ENCODE measurements at regions not wholly inside any gene's neighbourhood (a gene's known extent, or its start where the extent isn't known, plus 50 kb on each side); places are given as distances from the start of the nearest gene placed in this dataset.
"Not testable (repeated sequence)": the region's sequence is repeated elsewhere in the genome, so short reads cannot be mapped to it uniquely, and the experiment has no call there.

DNA sequence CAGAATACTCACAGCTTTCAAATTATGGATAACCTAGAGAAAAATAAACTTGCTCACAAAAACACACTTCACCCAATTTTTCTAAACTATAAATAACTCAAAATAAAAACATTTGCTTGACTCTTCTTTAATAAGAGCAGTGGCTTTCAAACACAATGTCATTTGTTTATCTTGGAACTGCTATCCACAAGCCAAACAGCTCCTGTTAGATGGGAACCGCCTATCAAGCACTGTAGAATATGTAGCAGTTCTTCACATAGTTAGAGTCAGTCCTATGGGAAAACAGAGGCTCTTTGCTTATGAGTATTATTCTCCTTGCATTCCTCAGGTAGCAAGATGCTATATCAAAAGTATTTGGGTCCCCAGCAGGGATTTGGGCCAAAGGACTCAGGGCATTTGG lies 120.2 kb upstream of the KCNJ18 start:
- H3K9me3 Mint-ChIP-seq (ENCODE audit: insufficient read depth); H3K4me1 Mint-ChIP-seq (ENCODE audit: low read depth); DNase-seq; H3K27ac Mint-ChIP-seq; POLR2A ChIA-PET; H3K27me3 Mint-ChIP-seq (ENCODE audit: low read depth); CTCF ChIA-PET; H3K36me3 Mint-ChIP-seq (ENCODE audit: low read depth); ATAC-seq; H3K4me3 Mint-ChIP-seq: not testable (repeated sequence)

DNA sequence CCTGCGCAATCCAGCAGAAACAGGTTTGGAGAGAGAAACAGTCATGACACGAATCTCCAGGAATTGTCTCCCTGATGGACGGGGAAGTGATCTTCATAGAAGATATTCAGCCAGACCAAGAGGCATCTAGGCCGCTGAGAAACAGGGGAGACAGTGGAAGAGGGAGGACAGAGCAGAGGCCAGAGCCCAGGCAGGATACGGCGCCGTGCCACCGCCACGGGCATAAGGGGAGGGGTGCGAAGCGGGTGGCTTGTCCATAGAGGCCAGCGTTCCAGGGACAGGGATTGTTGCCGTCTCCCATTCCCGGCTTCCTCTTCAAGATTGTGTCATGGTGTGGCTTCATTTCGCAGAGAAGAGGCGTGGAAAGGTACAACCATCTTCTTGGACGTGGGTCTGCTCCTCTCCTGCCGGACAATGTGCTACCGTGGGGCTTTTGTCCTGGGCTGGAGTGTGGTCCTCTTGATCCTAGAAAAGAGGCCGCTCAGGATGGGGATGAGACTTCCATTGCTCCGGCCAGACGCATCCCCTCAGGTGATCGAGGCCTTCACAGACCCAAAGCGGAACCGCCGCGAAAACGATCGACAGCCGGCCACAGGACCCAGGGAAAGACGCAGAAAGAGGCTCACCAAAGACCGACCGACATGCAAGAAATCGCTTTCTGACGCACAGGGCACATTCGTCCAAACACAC lies 118.9 kb upstream of the KCNJ18 start:
- H3K9me3 Mint-ChIP-seq (ENCODE audit: insufficient read depth); POLR2A ChIA-PET; H3K27ac Mint-ChIP-seq; H3K27me3 Mint-ChIP-seq (ENCODE audit: low read depth); CTCF ChIA-PET; H3K4me1 Mint-ChIP-seq (ENCODE audit: low read depth); H3K36me3 Mint-ChIP-seq (ENCODE audit: low read depth); ATAC-seq; H3K4me3 Mint-ChIP-seq; DNase-seq: not testable (repeated sequence)

DNA sequence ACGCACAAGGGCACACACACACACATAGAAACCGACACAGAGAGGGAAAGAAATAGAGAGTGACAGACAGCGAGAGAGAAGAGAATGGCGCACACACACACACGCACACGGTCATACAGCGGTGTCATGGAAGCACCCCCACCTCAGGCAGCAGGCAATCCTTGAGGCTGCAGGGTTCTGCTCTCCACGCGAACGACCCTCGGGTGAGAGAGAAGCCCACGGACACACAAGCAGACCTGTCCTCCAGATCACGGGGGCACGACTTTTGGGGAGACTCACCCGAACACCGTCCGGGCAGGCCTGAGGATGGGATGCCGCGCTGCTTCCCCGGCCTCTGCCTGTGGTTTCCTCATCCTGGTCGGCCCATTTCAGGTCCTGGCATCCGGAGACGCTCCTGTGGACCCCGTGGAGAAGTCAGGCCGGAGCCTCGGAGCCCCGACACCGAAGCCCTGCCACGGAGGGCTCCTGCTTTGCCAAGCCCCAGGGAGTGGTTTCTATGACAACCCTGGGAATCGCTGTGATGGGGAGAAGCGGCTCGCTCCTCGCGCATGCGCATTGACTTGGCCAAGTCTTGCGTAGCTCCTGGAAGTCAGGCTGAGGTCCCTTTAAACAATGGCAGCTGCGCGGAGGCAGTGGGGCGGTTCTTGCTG lies 118.2 kb upstream of the KCNJ18 start:
- Mint-ChIP-seq H3K9me3 (ENCODE audit: insufficient read depth) (no peaks in the 10 kb centered on the region), H3K27me3 (ENCODE audit: low read depth) (peaks cover 5% of the 10 kb centered on the region), H3K4me1 (ENCODE audit: low read depth) (no peaks in the 10 kb centered on the region), H3K27ac (no peak overlapping the region), H3K36me3 (ENCODE audit: low read depth) (no peaks in the 10 kb centered on the region), H3K4me3 (no peak overlapping the region)
- CTCF ChIA-PET, result no interaction called here
- DNase-seq (no peak), ATAC-seq (no peak)
- POLR2A ChIA-PET, result no interaction called here

DNA sequence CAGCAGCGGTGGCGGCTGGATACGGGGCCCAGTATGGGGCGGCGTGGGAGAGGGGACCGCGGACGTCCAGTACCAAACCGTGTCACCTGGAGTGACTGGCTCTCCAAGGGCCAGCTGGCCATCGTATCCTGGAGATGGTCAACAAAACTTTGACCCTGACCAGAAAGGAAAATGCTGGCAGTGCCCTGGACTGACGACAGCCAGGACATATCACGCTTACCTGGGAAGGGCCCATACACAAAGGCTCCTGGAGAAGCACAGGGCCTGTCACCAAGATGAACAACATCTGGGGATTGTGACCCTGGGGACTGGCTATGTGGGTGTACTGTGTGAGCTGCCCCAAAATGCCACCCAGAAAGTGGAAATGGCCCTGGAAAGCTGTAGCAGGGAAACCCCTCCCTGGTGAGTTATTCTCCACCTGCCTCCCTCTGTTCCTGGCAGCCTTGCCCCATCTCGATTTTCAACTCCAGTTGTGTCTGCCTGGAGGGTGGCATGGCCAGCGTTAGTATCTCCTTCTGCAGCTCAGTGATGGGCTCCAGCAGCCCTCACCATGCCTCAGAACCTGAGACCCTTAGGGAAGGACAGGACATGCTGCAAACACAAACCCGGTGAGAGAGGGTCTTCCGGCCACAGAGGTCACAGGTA lies 117.6 kb upstream of the KCNJ18 start:
- DNase-seq; H3K9me3 Mint-ChIP-seq (ENCODE audit: insufficient read depth); ATAC-seq; CTCF ChIA-PET; H3K4me1 Mint-ChIP-seq (ENCODE audit: low read depth); POLR2A ChIA-PET; H3K4me3 Mint-ChIP-seq; H3K27ac Mint-ChIP-seq; H3K36me3 Mint-ChIP-seq (ENCODE audit: low read depth); H3K27me3 Mint-ChIP-seq (ENCODE audit: low read depth): not testable (repeated sequence)

DNA sequence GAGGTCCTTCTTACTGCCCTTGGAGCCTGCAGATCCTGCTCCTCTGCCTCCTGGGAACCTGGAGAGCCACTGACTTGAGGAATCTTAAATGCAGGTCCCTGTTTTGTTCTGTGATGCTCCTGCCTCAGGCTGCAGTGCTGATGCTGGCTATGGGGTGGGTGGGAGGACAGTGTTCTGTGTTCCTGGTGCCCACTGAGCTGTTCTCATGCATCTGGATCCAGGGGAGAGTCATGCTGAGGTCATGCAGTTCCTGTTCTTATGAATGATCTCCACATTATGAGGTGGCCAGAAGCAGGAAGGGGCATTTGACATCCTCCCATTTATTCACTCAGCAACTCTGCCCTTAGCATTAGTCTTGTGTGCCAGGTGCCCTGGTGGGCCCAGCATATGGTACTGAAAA lies 113.5 kb upstream of the KCNJ18 start:
- H3K9me3 Mint-ChIP-seq (ENCODE audit: insufficient read depth); H3K27me3 Mint-ChIP-seq (ENCODE audit: low read depth); CTCF ChIA-PET; H3K27ac Mint-ChIP-seq; H3K4me1 Mint-ChIP-seq (ENCODE audit: low read depth); DNase-seq; ATAC-seq; H3K4me3 Mint-ChIP-seq; H3K36me3 Mint-ChIP-seq (ENCODE audit: low read depth); POLR2A ChIA-PET: not testable (repeated sequence)

DNA sequence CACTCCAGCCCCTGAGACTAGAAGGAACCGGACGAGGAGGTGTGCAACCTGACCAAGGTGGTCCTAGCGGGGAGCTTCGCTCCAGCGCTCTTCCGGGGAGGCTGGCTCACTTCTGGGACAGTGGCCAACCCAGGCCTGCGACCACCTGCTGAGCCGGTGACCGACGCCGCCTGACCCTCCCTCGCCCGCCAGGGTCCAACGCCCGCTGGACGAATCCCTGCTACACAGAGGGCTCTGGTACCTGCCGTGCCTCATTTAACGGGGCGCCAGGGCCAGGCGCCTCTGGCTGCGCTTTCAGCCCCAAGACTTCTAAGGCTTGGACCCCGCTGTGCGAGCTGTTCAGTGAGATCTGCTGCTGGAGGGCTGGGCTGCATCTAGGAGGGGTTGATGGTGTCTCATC lies 99.5 kb upstream of the KCNJ18 start:
- DNase-seq, result no peak
- CTCF ChIA-PET, result no interaction called here
- ATAC-seq, result no peak
- peaks cover 15% of the 10 kb centered on the region for H3K27me3 Mint-ChIP-seq (ENCODE audit: low read depth)
- H3K9me3 Mint-ChIP-seq (ENCODE audit: insufficient read depth), result no peaks in the 10 kb centered on the region
- H3K4me3 Mint-ChIP-seq, result no peak overlapping the region
- no peaks in the 10 kb centered on the region for H3K4me1 Mint-ChIP-seq (ENCODE audit: low read depth)
- H3K27ac Mint-ChIP-seq, result no peak overlapping the region
- POLR2A ChIA-PET, result no interaction called here
- H3K36me3 Mint-ChIP-seq (ENCODE audit: low read depth), result no peaks in the 10 kb centered on the region

DNA sequence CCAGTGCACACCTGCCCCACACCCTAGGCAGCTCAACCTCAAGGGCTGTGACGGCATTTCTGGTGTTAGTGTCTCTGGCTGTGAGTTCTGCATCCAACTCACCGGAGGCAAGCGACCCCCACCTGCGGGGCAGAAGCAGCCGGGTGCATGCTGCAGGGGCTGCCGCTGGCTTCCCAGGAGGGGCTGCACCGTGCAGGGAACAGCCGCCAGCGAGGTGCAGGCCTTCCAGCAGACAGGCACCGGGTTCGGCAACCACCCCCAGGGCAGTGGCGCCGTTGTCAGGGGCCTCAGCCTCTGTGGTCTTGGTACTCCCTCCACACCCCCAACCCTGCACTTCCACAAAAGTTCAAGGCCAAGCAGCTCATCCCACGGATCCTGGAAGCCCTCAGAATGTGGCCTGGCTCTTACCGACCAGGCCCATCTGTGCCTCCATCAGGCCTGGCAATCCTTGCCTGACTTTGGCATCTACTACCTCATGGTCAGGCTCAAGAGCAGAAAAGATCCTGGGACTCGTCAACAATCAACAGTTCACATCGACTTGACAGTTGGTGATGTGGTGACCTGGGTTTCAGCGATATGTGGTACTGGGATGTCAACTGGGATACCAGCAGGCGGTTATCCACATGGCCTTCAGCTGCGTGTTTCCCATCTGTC lies 98.7 kb upstream of the KCNJ18 start:
- H3K9me3 Mint-ChIP-seq (ENCODE audit: insufficient read depth); CTCF ChIA-PET; DNase-seq; POLR2A ChIA-PET; ATAC-seq; H3K36me3 Mint-ChIP-seq (ENCODE audit: low read depth); H3K4me1 Mint-ChIP-seq (ENCODE audit: low read depth); H3K27ac Mint-ChIP-seq; H3K4me3 Mint-ChIP-seq: not testable (repeated sequence)
- H3K27me3 Mint-ChIP-seq (ENCODE audit: low read depth), result peaks cover 17% of the 10 kb centered on the region

DNA sequence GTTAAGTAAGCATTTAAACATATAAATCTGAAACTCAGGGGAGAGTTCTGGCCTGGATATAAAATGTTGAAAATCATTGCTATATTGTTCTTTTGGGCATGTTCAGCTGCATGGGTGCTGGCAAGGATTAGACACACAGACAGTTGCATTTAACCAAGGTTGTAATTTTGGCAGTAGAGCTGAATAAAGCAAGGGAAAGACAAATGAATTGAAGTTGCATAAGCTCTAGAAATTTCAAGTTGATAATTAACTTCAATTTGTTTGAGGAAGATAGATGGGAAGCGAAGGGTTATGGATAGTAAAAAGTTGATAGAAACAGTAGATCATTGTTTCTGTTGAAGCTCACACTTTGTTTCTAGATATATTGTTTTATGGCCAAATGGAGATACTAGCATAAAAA lies 97.2 kb upstream of the KCNJ18 start:
- Mint-ChIP-seq H3K36me3 (ENCODE audit: low read depth) (no peaks in the 10 kb centered on the region), H3K9me3 (ENCODE audit: insufficient read depth) (no peaks in the 10 kb centered on the region), H3K4me1 (ENCODE audit: low read depth) (no peaks in the 10 kb centered on the region), H3K27me3 (ENCODE audit: low read depth) (peaks cover 17% of the 10 kb centered on the region), H3K4me3 (no peak overlapping the region), H3K27ac (no peak overlapping the region)
- ChIA-PET CTCF (no interaction called here), POLR2A (no interaction called here)
- ATAC-seq (no peak), DNase-seq (no peak)

DNA sequence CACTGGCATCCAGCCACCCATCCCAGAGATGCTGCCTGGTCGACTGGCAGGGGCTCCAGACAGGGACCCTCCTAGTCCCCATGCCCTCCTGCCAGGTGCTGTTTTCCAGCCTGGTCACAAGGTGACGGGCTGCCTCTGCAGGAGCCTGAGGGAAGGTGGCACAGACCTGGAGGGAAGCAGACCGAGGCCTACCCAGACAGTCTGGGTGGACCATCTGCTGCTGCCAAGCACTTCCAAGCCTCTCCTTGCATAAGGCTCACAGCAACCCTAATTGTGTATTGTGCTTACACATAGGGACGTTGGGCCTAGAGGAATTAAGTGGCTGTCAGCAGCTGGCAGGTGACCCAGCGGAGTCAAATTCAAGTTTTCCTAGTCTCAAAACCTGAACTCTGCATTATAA lies 90.1 kb upstream of the KCNJ18 start:
- ATAC-seq, result no peak
- POLR2A ChIA-PET, result no interaction called here

DNA sequence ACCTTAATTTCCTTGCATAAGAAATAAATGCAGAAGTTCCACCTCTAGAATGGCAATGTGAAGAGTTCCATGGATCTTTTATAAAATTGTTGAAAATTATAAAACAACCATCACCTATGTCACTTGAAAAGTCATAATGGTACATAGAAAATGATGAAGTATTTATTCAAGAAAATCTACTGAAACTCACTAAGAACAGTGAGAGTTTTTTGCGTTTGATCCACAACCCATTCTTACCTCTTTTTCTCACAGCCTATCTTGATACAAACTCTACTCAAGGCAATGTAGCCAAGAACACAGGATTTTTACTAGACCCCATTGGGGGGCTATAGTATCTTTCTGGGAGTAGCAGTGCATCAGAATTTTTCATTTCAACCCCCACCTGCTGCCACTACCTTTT lies 89.0 kb upstream of the KCNJ18 start:
- H3K9me3 Mint-ChIP-seq (ENCODE audit: insufficient read depth); H3K4me1 Mint-ChIP-seq (ENCODE audit: low read depth); H3K4me3 Mint-ChIP-seq; POLR2A ChIA-PET; CTCF ChIA-PET; DNase-seq; H3K36me3 Mint-ChIP-seq (ENCODE audit: low read depth); H3K27me3 Mint-ChIP-seq (ENCODE audit: low read depth); H3K27ac Mint-ChIP-seq; ATAC-seq: not testable (repeated sequence)

More for the DNA sequence above, 90.1 kb upstream of the KCNJ18 start:
- Mint-ChIP-seq H3K4me1 (ENCODE audit: low read depth) (no peaks in the 10 kb centered on the region), H3K27me3 (ENCODE audit: low read depth) (peaks cover 13% of the 10 kb centered on the region), H3K27ac (no peak overlapping the region), H3K36me3 (ENCODE audit: low read depth) (no peaks in the 10 kb centered on the region), H3K4me3 (no peak overlapping the region), H3K9me3 (ENCODE audit: insufficient read depth) (no peaks in the 10 kb centered on the region)
- DNase-seq, result no peak
- CTCF ChIA-PET, result no interaction called here

DNA sequence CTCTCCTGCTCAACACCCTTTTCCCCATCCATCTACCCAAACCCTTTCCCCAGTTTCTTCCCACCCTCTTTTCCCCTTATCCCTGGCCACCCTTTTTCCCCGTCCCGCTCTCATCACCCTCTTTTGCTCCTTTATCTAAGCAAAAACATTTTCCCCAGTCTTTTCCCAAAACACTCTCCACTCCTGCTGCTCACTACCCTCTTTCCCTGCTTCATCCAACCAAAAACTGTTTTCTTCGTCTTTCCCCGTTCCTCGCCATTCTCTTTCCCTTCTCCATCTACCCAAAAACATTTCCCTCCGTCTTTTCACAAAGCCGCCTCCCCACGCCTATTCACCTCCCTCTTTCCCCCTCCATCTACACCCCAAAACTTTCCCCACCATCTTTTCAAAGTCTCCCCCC lies 80.9 kb upstream of the KCNJ18 start:
- CTCF ChIA-PET; H3K36me3 Mint-ChIP-seq (ENCODE audit: low read depth); H3K27me3 Mint-ChIP-seq (ENCODE audit: low read depth); H3K4me1 Mint-ChIP-seq (ENCODE audit: low read depth); H3K27ac Mint-ChIP-seq; POLR2A ChIA-PET; H3K9me3 Mint-ChIP-seq (ENCODE audit: insufficient read depth); H3K4me3 Mint-ChIP-seq; DNase-seq; ATAC-seq: not testable (repeated sequence)
